ENCODE measurements at regions not wholly inside any gene's neighbourhood (a gene's known extent, or its start where the extent isn't known, plus 50 kb on each side); places are given as distances from the start of the nearest gene placed in this dataset.

DNA sequence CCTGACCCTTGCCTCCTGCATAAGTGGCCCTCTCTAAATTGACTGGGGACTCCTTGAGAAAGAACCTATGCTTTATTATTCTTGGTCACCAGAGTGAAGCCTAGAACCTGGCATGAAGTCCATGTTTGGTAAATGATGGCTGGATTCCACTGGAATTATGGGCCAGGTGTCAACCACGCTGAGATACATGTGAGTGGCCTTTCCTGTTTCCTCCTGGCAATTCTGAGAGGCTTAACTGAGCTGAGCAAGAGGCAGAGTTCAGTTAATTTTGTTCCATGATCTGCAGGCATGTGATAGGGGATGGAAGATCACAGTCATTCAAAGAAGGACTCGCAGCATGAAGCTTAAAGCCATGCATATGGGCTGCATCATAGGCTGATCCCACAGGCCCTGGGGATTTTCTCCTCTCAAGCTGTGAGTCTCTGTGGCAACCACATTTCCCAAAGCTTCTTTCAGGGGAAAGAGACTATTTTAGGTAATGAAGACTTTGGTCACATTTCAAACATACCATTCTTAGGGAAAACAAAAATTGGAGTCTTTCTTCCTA, 69.4 kb upstream of the CLNK start:
- Histone ChIP-seq H3K36me3 (ENCODE audit: insufficient read depth, low read length) (no peaks in the 10 kb centered on the region), H3K27me3 (ENCODE audit: insufficient read depth, low read length, poor library complexity) (no peaks in the 10 kb centered on the region), H3K4me2 (ENCODE audit: insufficient read depth, low read length) (no peak overlapping the region), H2AFZ (ENCODE audit: low read depth, low read length) (no peak overlapping the region), H3K4me1 (ENCODE audit: insufficient read depth, low read length) (no peaks in the 10 kb centered on the region), H3K4me3 (ENCODE audit: low read depth in 1 of 2, low read length in 2 of 2) (no peak overlapping the region), H3K9me3 (ENCODE audit: insufficient read depth, low read length, severe bottlenecking) (no peaks in the 10 kb centered on the region), H4K20me1 (ENCODE audit: insufficient read depth, low read length) (no peaks in the 10 kb centered on the region), H3K79me2 (ENCODE audit: insufficient read depth, low read length) (no peaks in the 10 kb centered on the region), H3K9ac (ENCODE audit: low read depth, low read length) (no peak overlapping the region), H3K27ac (ENCODE audit: low read length) (no peak overlapping the region)
- ATAC-seq (ENCODE audit: insufficient read depth, low read depth): no peak
- DNase-seq: no peak
- TF ChIP-seq CTCF (IDR thresholded peaks at IDR 0.05; ENCODE audit: borderline replicate concordance, extremely low read depth, low read length, poor library complexity, severe bottlenecking) (no peak), EZH2 (IDR thresholded peaks at IDR 0.05; ENCODE audit: borderline replicate concordance, low read depth, low read length, severe bottlenecking) (no peak)

DNA sequence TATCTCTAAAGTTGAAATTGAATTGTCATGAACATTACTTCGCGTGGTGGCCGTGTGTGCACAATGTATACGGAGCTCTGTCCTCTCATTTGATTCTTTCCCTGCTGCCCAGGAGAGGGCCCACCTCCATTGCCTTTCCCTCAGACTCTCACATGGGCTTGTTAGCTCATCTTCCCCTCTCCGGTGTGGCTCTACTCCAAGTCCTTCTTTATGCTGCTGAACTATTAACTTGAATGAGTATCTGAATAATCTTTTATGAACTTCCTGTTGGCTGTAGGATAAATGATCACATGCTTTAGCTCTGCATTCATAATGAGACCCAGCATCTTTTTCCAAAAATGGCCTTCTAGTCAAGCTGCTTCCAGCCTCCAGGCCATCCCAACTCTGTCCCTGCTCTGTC, 68.8 kb upstream of the CLNK start:
- no peak for TF ChIP-seq CTCF (IDR thresholded peaks at IDR 0.05; ENCODE audit: borderline replicate concordance, extremely low read depth, low read length, poor library complexity, severe bottlenecking)
- TF ChIP-seq EZH2 (IDR thresholded peaks at IDR 0.05; ENCODE audit: borderline replicate concordance, low read depth, low read length, severe bottlenecking): no peak
- H3K4me2 ChIP-seq (ENCODE audit: insufficient read depth, low read length): no peak overlapping the region
- H3K9me3 ChIP-seq (ENCODE audit: insufficient read depth, low read length, severe bottlenecking): no peaks in the 10 kb centered on the region
- no peak overlapping the region for H2AFZ ChIP-seq (ENCODE audit: low read depth, low read length)
- no peaks in the 10 kb centered on the region for H3K79me2 ChIP-seq (ENCODE audit: insufficient read depth, low read length)
- no peak overlapping the region for H3K4me3 ChIP-seq (ENCODE audit: low read depth in 1 of 2, low read length in 2 of 2)
- no peak overlapping the region for H3K9ac ChIP-seq (ENCODE audit: low read depth, low read length)
- H3K27ac ChIP-seq (ENCODE audit: low read length): no peak overlapping the region
- H3K36me3 ChIP-seq (ENCODE audit: insufficient read depth, low read length): no peaks in the 10 kb centered on the region
- DNase-seq (no peak), ATAC-seq (ENCODE audit: insufficient read depth, low read depth) (no peak)
- no peaks in the 10 kb centered on the region for H3K4me1 ChIP-seq (ENCODE audit: insufficient read depth, low read length)
- no peaks in the 10 kb centered on the region for H4K20me1 ChIP-seq (ENCODE audit: insufficient read depth, low read length)
- no peaks in the 10 kb centered on the region for H3K27me3 ChIP-seq (ENCODE audit: insufficient read depth, low read length, poor library complexity)

GRCh38 chr4:10750714-10751113, 66.1 kb upstream of the CLNK start:
- no peak overlapping the region for H2AFZ ChIP-seq (ENCODE audit: low read depth, low read length)
- no peaks in the 10 kb centered on the region for H3K27me3 ChIP-seq (ENCODE audit: insufficient read depth, low read length, poor library complexity)
- ATAC-seq (ENCODE audit: insufficient read depth, low read depth) (no peak), DNase-seq (no peak)
- no peak overlapping the region for H3K4me3 ChIP-seq (ENCODE audit: low read depth in 1 of 2, low read length in 2 of 2)
- TF ChIP-seq EZH2 (IDR thresholded peaks at IDR 0.05; ENCODE audit: borderline replicate concordance, low read depth, low read length, severe bottlenecking) (no peak), CTCF (IDR thresholded peaks at IDR 0.05; ENCODE audit: borderline replicate concordance, extremely low read depth, low read length, poor library complexity, severe bottlenecking) (no peak)
- H3K36me3 ChIP-seq (ENCODE audit: insufficient read depth, low read length): no peaks in the 10 kb centered on the region
- no peaks in the 10 kb centered on the region for H3K9me3 ChIP-seq (ENCODE audit: insufficient read depth, low read length, severe bottlenecking)
- no peaks in the 10 kb centered on the region for H3K79me2 ChIP-seq (ENCODE audit: insufficient read depth, low read length)
- no peak overlapping the region for H3K27ac ChIP-seq (ENCODE audit: low read length)
- no peaks in the 10 kb centered on the region for H4K20me1 ChIP-seq (ENCODE audit: insufficient read depth, low read length)
- H3K4me1 ChIP-seq (ENCODE audit: insufficient read depth, low read length): no peaks in the 10 kb centered on the region
- no peak overlapping the region for H3K9ac ChIP-seq (ENCODE audit: low read depth, low read length)
- H3K4me2 ChIP-seq (ENCODE audit: insufficient read depth, low read length): no peak overlapping the region

DNA sequence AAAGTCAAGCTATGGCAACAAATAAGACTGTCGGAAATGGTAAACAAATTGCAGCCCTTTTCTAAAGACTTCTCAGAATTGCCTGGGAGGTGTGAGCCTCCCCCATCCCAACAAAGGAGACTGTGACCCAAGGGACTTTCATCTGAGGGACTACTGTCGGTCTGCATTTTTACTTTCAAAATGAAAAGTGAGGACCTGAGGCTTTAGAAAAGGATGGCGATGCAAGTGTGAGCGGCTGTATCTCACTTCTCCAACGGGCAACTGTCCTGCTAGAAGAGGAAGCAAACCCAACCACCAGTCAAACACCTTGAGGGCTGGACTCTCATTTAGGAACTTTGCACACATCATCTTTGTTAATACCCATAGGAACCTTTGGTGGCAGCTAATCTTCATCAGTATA, 62.6 kb upstream of the CLNK start:
- Histone ChIP-seq H3K4me2 (ENCODE audit: insufficient read depth, low read length) (no peak overlapping the region), H3K27ac (ENCODE audit: low read length) (no peak overlapping the region), H3K4me3 (ENCODE audit: low read depth in 1 of 2, low read length in 2 of 2) (no peak overlapping the region), H3K36me3 (ENCODE audit: insufficient read depth, low read length) (no peaks in the 10 kb centered on the region), H3K79me2 (ENCODE audit: insufficient read depth, low read length) (no peaks in the 10 kb centered on the region), H3K27me3 (ENCODE audit: insufficient read depth, low read length, poor library complexity) (no peaks in the 10 kb centered on the region), H3K4me1 (ENCODE audit: insufficient read depth, low read length) (no peaks in the 10 kb centered on the region), H2AFZ (ENCODE audit: low read depth, low read length) (no peak overlapping the region), H4K20me1 (ENCODE audit: insufficient read depth, low read length) (no peaks in the 10 kb centered on the region), H3K9ac (ENCODE audit: low read depth, low read length) (no peak overlapping the region), H3K9me3 (ENCODE audit: insufficient read depth, low read length, severe bottlenecking) (no peaks in the 10 kb centered on the region)
- TF ChIP-seq EZH2 (IDR thresholded peaks at IDR 0.05; ENCODE audit: borderline replicate concordance, low read depth, low read length, severe bottlenecking) (no peak), CTCF (IDR thresholded peaks at IDR 0.05; ENCODE audit: borderline replicate concordance, extremely low read depth, low read length, poor library complexity, severe bottlenecking) (no peak)
- DNase-seq: no peak
- ATAC-seq (ENCODE audit: insufficient read depth, low read depth): no peak

All from DND-41 (cell line).